ENCODE measurements at regions not wholly inside any gene's neighbourhood (a gene's known extent, or its start where the extent isn't known, plus 50 kb on each side); places are given as distances from the start of the nearest gene placed in this dataset.

DNA sequence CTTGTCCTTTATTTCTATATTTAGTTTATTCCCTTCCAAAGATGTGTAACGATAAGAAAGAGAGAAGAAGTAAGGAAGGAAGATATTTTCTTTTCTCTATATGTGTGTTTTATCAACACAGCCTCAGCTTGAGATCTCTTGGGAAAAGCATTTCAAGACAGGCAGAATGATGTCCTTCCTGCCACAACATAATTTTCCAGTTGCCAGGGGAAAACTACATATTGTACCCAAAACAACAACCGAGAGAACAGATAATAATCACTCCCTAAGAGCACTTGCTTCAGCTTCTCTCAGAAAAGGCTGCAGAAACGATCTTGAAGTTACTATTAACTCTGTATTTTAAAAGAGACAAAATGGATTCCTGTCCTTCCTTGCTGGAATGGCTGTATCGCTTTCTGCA lies 151.4 kb upstream of the ITGB1 start:
- in situ Hi-C loops (cut with MboI; ENCODE audit: low sequenced_read_pairs) = no loop called here

More for the DNA sequence above, 151.4 kb upstream of the ITGB1 start:
- Histone ChIP-seq H3K79me1 (ENCODE audit: low read depth in 1 of 2, low read length in 2 of 2) (no peaks in the 10 kb centered on the region), H3K4ac (ENCODE audit: low read depth, low read length) (no peak overlapping the region), H3K56ac (ENCODE audit: extremely low read depth, insufficient read depth, low read length) (no peak overlapping the region), H2AK9ac (replicated peaks; ENCODE audit: low read depth, low read length, poor library complexity) (no peak overlapping the region), H2BK5ac (ENCODE audit: low read depth, low read length, poor library complexity, severe bottlenecking) (no peak overlapping the region), H2BK15ac (ENCODE audit: low read depth, low read length) (peak overlapping the region; percentile 27; the same call in 1 of the 3 replicates), H4K20me1 (ENCODE audit: insufficient read depth, low read length) (no peaks in the 10 kb centered on the region), H3K4me2 (ENCODE audit: low read depth, low read length) (no peak overlapping the region), H4K91ac (ENCODE audit: insufficient read depth, low read depth, low read length) (no peak overlapping the region; the same call in 1 of the 2 replicates), H3K36me3 (ENCODE audit: control insufficient read depth, insufficient read depth, low read length) (no peaks in the 10 kb centered on the region), H4K8ac (ENCODE audit: low read depth in 2 of 2, low read length in 2 of 2) (no peak overlapping the region; a peak in 1 of 4 replicates), H3K9ac (ENCODE audit: low read depth, low read length) (no peak overlapping the region), H3K9me3 (ENCODE audit: control insufficient read depth, insufficient read depth, low read length) (no peaks in the 10 kb centered on the region), H3K14ac (replicated peaks; ENCODE audit: low read depth, low read length) (no peak overlapping the region), H3K27ac (ENCODE audit: insufficient read depth, low read length) (no peak overlapping the region), H3K9me1 (ENCODE audit: insufficient read depth, low read length) (peaks cover 2% of the 10 kb centered on the region; the same call in 1 of the 2 replicates), H3K23ac (ENCODE audit: low read depth, low read length) (no peak overlapping the region), H2BK20ac (ENCODE audit: low read depth, low read length) (peak overlapping the region; percentile 10; the same call in 1 of the 2 replicates), H3K4me1 (ENCODE audit: control insufficient read depth, insufficient read depth, low read length) (peaks cover 3% of the 10 kb centered on the region), H3K18ac (ENCODE audit: low read depth, low read length) (peak overlapping the region; percentile 49; the same call in 1 of the 2 replicates), H2AFZ (replicated peaks; ENCODE audit: low read length, poor library complexity) (no peak overlapping the region), H3K27me3 (ENCODE audit: control insufficient read depth, insufficient read depth, low read length) (no peaks in the 10 kb centered on the region), H2AK5ac (ENCODE audit: low read depth, low read length) (no peak overlapping the region), H4K5ac (ENCODE audit: low read depth, low read length) (no peak overlapping the region), H2BK120ac (ENCODE audit: low read depth, low read length) (no peak overlapping the region), H3K4me3 (ENCODE audit: insufficient read depth, low read depth, low read length) (no peak overlapping the region)
- DNase-seq (no peak), ATAC-seq (ENCODE audit: low read depth) (no peak)
- dilution Hi-C loops (cut with HindIII; ENCODE audit: low sequenced_read_pairs, unreplicated experiment) (no loop called here), intact Hi-C loops (cut with micrococcal nuclease) (no loop called here)
- no CpG with 5 or more reads among the region's 4 CpGs for WGBS, 2 experiments (ENCODE audit: extremely low coverage in 2 of 2, insufficient read length in 1 of 2)
- no TSS peak for BruUV-seq (replicated peaks)
- CTCF ChIA-PET = no interaction called here
- TF ChIP-seq, protein P1, sequence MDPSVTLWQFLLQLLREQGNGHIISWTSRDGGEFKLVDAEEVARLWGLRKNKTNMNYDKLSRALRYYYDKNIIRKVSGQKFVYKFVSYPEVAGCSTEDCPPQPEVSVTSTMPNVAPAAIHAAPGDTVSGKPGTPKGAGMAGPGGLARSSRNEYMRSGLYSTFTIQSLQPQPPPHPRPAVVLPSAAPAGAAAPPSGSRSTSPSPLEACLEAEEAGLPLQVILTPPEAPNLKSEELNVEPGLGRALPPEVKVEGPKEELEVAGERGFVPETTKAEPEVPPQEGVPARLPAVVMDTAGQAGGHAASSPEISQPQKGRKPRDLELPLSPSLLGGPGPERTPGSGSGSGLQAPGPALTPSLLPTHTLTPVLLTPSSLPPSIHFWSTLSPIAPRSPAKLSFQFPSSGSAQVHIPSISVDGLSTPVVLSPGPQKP (IDR thresholded peaks at IDR 0.05; ENCODE audit: borderline replicate concordance, low read depth, low read length) = no peak
- no peak for TF ChIP-seq SMC3 (IDR thresholded peaks at IDR 0.05; ENCODE audit: low read depth, low read length)
- no peak for TF ChIP-seq BHLHE40 (IDR thresholded peaks at IDR 0.05; ENCODE audit: low read depth, low read length)
- no peak for TF ChIP-seq RAD21 (IDR thresholded peaks at IDR 0.05; ENCODE audit: low read length)
- TF ChIP-seq, protein P2, sequence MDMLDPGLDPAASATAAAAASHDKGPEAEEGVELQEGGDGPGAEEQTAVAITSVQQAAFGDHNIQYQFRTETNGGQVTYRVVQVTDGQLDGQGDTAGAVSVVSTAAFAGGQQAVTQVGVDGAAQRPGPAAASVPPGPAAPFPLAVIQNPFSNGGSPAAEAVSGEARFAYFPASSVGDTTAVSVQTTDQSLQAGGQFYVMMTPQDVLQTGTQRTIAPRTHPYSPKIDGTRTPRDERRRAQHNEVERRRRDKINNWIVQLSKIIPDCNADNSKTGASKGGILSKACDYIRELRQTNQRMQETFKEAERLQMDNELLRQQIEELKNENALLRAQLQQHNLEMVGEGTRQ (IDR thresholded peaks at IDR 0.05; ENCODE audit: low read depth, low read length) = no peak
- TF ChIP-seq MAZ (IDR thresholded peaks at IDR 0.05; ENCODE audit: borderline replicate concordance, low read depth, low read length) = no peak
- TF ChIP-seq, protein P3, sequence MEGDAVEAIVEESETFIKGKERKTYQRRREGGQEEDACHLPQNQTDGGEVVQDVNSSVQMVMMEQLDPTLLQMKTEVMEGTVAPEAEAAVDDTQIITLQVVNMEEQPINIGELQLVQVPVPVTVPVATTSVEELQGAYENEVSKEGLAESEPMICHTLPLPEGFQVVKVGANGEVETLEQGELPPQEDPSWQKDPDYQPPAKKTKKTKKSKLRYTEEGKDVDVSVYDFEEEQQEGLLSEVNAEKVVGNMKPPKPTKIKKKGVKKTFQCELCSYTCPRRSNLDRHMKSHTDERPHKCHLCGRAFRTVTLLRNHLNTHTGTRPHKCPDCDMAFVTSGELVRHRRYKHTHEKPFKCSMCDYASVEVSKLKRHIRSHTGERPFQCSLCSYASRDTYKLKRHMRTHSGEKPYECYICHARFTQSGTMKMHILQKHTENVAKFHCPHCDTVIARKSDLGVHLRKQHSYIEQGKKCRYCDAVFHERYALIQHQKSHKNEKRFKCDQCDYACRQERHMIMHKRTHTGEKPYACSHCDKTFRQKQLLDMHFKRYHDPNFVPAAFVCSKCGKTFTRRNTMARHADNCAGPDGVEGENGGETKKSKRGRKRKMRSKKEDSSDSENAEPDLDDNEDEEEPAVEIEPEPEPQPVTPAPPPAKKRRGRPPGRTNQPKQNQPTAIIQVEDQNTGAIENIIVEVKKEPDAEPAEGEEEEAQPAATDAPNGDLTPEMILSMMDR (conservative IDR thresholded peaks at IDR 0.05; ENCODE audit: low read depth, low read length) = no peak
- TF ChIP-seq CHD1 (IDR thresholded peaks at IDR 0.05; ENCODE audit: low read depth, low read length) = no peak
- no peak for TF ChIP-seq FOS (IDR thresholded peaks at IDR 0.05; ENCODE audit: low read depth, low read length)
- TF ChIP-seq CEBPB (IDR thresholded peaks at IDR 0.05; ENCODE audit: low read depth, low read length) = no peak
- POLR2A ChIA-PET (ENCODE audit: unreplicated experiment) = no interaction called here
